NCI-H748 (cell line): ENCODE measurements at regions not wholly inside any gene's neighbourhood (a gene's known extent, or its start where the extent isn't known, plus 50 kb on each side); places are given as distances from the start of the nearest gene placed in this dataset.

Experiments
- DNase-seq: peaks from one replicate; lab custom pipeline; 2025; ENCODE audit not compliant: unreplicated experiment; lab: John Stamatoyannopoulos, UW

DNA sequence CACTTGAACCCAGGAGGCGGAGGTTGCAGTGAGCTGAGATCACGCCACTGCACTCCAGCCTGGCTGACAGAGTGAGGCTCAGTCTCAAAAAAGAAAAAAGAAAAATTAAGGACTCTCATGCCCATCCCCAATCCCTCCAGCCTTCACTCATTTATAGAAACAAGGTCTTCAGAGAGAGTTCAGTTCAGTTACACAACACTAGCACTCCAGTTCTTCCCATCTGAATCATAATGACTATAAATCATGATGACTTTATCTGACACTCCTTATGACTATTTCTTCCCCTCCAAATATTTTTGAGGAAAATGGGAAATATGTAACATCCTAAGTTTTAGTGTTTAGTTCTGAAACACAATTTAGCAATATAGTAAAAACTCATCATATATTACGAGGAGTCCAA is 107.4 kb upstream of the LSM8 start:
- no peak for DNase-seq

DNA sequence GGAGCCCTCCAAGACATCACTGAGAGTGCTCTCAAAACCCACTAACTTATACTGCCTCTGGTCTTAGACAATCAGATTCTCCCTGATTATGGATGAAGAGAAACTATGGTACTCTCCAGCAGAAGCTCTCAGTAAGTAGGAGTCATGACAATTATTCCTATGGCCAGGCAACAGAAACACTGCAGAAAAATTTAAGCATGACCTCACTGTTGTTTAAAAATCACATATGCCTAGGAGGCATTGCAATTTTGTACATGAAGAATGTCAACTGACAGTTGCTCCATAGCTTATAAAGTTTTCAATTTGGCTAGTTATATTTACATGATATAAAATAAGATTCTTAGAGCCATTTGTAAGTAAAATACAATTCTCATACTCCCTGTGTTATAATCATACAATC is 105.9 kb upstream of the LSM8 start:
- DNase-seq = no peak

- DNase-seq = no peak
Observed at GRCh38 chr7:118079369-118079768, 104.6 kb upstream of the LSM8 start.

GRCh38 chr7:118080947-118081346 is 103.0 kb upstream of the LSM8 start:
- DNase-seq = peak; percentile 15

DNA sequence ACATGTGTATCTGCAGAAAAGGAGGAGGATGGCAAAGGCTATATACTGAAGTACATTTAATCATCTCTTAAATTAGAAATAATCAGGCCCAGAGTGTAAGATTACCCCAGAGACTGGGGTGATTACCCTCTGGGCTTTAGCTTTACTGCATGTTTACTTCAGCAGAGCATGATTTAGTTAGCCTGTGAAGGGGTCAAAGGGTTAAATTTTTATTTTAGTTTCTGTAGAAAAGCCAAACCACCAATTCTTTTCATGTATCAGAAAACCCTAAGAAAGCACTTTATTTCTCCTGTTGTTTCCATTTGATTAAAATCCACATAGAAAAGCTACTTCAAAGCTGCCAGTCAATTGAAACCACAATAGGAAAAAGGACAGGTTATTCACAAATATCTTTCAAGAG is 101.5 kb upstream of the LSM8 start:
- no peak for DNase-seq

DNA sequence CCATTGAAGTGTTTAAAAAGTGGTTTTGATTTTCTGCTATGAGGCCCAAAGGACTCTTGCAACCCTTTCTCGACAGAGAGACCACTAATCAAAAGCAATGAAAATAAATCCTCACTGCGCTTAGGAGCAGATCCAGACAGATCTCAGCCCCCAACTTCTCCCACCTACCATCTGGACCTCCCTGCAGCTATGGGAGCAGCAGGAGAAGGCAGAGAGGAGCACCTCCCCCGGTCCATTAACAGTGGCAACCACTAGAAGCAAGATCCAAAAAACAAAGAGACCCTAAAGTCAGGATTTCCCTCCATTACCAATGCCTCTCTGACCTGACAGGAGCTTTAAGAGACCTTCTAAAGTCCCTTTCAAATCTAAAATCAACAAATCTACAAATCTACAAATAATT is 99.0 kb upstream of the LSM8 start:
- no peak for DNase-seq

- no peak for DNase-seq
Observed at GRCh38 chr7:118087126-118087525, 96.8 kb upstream of the LSM8 start.

GRCh38 chr7:118094044-118094443 is 89.9 kb upstream of the LSM8 start:
- peak; percentile 36 for DNase-seq

GRCh38 chr7:118104812-118105441 is 79.0 kb upstream of the LSM8 start:
- peak; percentile 58 for DNase-seq

- peak; percentile 87 for DNase-seq
Observed at GRCh38 chr7:118109607-118110006, 74.4 kb upstream of the LSM8 start.

DNA sequence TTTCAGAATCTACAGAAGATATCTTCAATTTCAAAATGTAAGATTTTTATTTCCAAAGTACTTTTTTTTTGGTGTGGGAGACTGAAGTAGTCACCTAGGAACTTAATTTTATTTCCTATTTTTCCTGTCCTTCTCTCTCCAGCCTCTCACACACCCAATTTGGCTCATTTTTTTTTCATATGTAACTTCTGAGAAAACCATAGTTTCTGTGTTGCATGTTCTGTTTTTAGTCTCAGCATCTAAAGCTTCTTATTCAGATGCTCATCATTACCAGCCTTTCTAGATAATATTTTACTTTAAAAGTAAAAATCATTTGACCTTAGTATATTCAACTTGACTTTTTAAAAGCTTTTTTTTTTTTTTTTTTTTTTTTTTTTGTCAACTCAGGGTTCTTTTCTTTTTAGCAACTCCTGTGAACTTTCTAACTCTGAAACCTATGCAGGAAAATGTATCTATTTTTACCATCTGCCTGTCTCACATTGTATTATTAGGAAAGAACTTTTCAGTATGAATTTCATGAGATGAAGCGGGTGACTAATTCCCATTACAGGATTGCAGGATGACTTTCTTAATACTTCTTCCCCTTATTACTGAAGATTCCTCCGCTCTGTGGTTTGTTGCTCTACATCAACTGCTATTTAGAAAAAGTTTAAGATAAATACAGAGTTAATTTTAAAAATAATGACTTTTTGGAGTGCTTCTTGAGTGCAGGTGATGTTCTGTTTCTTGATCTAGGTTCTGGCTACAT is 73.6 kb upstream of the LSM8 start:
- no peak for DNase-seq

DNA sequence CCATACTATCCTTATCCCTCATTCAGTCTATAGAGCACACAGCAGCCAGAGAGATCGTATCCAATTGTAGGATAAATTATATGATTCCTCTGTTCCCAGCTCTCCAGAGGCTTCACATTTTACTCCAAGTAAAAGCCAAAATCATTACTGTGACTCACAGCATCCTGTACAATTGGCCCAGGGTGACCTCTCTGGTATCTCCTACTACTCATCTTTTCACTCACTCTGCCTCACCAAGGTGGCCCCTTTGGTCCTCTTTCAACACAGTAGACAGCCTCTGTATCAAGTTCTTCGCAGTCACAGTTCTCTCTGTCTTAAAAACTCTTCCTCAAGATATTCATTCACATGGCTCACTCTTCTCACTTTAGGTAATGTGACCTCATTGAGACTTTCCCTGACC is 72.6 kb upstream of the LSM8 start:
- DNase-seq = no peak

GRCh38 chr7:118114175-118114574 is 69.8 kb upstream of the LSM8 start:
- no peak for DNase-seq

DNA sequence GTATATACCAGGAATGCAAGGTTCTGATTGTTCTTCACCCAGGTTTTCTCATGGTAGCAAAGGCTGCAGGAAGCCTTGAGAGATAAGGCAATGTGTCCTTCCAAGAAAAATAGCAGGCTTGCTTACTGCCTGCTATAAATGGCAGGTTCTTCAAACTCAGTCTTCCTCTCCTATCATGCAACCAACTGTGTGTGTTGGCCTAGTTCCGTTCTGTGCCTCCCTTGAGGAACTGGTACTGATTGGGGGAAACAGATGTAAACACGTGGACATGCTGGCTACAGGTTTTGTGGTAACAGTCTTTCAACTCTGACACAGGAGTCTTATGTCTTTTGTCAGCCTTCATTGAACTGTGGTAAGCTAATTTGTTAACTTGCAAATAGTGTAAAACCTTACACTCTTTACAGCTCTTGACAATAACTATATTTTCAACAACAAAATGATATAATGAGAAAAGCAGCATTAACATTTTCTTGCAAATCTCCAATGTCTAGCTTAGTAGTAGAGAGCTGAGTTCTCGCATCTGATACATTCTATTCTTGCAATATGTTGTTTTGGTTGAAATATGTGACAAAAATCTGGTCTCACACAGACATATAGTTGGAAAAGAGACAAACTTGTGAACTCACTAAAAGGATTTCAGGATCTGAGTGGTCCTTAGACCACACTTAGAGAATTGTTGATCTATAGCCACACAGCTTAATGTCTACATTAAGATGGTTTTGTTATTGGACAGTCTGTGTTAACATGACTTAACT is 54.7 kb upstream of the LSM8 start:
- DNase-seq = no peak

DNA sequence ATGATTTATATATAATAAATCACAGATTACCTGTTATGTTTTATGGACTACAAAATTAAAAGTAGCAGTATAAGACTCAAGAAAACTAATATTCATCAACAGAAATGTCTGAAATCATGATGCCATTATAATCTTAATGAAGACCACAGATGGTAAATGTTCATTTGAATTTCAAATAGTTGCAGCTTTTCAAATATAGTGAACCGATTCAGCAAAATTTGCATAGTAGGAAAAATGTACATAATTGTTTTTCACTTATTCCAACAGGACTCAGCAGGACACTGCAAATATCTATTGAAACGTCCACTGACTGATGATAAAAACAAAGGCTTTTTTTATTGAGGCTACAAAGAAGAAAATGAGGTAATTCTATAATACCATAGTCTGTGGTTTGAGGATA is 51.2 kb upstream of the LSM8 start:
- DNase-seq = peak; percentile 14
